ENCODE measurements at regions not wholly inside any gene's neighbourhood (a gene's known extent, or its start where the extent isn't known, plus 50 kb on each side); places are given as distances from the start of the nearest gene placed in this dataset.
A peak's percentile ranks its signal among the peaks of the same experiment; 100 is the strongest.
"Not testable (repeated sequence)": the region's sequence is repeated elsewhere in the genome, so short reads cannot be mapped to it uniquely, and the experiment has no call there.

GRCh38 chr15:36428102-36428845 lies 151.2 kb upstream of the CDIN1 start:
- Histone ChIP-seq H3K4me1 (0 out of 2 replicates have a peak, but pooled peaks cover 2% of the 10 kb centered on the region), H3K36me3 (replicated peaks) (no peaks in the 10 kb centered on the region), H3K9me3 (no peaks in the 10 kb centered on the region), H3K27me3 (ENCODE audit: low read depth) (no peaks in the 10 kb centered on the region), H3K4me3 (no peak overlapping the region)
- in situ Hi-C loops (cut with MboI; ENCODE audit: low sequenced_read_pairs), result no loop called here
- DNase-seq (ENCODE audit: low spot score in 2 of 2), result no peak

DNA sequence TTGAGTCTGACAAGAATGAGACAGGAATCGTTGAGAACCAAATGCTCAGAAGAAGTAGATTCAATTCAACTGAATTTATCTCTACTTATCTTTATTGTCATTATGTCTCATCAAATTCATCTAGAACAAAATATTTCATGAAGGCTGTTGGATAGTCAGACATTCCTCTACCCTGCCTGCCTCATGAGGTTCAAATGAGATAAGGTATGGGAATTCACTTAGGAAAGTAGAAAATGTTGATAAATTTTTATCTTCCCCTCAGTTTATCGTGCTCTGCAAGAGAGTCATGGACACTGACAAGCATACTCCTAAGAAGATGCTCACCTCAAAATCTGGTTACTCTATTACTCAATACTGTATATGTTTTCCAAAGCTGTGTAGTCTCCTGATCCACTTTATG lies 149.7 kb upstream of the CDIN1 start:
- Histone ChIP-seq H3K27me3 (ENCODE audit: low read depth) (no peaks in the 10 kb centered on the region), H3K4me3 (no peak overlapping the region), H3K4me1 (peaks cover 10% of the 10 kb centered on the region), H3K36me3 (replicated peaks) (no peaks in the 10 kb centered on the region), H3K9me3 (no peaks in the 10 kb centered on the region)
- in situ Hi-C loops (cut with MboI; ENCODE audit: low sequenced_read_pairs), result no loop called here
- no peak for DNase-seq (ENCODE audit: low spot score in 2 of 2)

GRCh38 chr15:36430280-36430679 lies 149.1 kb upstream of the CDIN1 start:
- in situ Hi-C loops (cut with MboI; ENCODE audit: low sequenced_read_pairs), result no loop called here
- no peaks in the 10 kb centered on the region for H3K9me3 ChIP-seq
- no peak overlapping the region for H3K4me3 ChIP-seq
- no peak for DNase-seq (ENCODE audit: low spot score in 2 of 2)
- H3K27me3 ChIP-seq (ENCODE audit: low read depth), result no peaks in the 10 kb centered on the region
- H3K36me3 ChIP-seq (replicated peaks), result no peaks in the 10 kb centered on the region
- peaks cover 12% of the 10 kb centered on the region for H3K4me1 ChIP-seq

DNA sequence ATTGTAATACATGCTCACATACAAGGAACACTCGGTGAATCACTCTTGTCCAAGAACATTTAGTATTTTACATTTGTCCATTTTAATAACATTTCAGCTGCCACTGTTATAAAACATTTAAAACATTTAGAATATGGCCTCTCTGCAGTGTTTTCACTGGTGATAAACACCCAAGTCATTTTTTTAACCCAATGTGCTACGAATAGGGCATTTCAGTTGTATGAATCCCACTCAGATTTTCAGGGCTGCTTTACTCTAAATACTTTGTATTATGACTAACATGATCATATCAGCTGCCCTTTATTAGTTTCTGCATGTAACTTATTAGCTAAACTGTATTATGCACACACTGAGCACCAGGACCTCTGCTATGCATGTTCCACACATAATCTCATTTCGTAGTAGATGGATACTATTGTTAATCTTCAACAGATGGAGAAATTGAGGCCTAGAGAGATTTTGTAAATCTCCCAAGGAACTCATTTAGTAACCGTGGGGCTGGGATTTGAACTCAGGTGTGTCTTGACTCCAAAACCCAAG lies 148.6 kb upstream of the CDIN1 start:
- in situ Hi-C loops (cut with MboI; ENCODE audit: low sequenced_read_pairs), result no loop called here
- no peak for DNase-seq (ENCODE audit: low spot score in 2 of 2)
- Histone ChIP-seq H3K27me3 (ENCODE audit: low read depth) (no peaks in the 10 kb centered on the region), H3K4me1 (peaks cover 12% of the 10 kb centered on the region), H3K4me3 (no peak overlapping the region), H3K9me3 (no peaks in the 10 kb centered on the region), H3K36me3 (replicated peaks) (no peaks in the 10 kb centered on the region)

- Histone ChIP-seq H3K4me3 (no peak overlapping the region), H3K36me3 (replicated peaks) (no peaks in the 10 kb centered on the region), H3K4me1 (peaks cover 10% of the 10 kb centered on the region), H3K27me3 (ENCODE audit: low read depth) (no peaks in the 10 kb centered on the region), H3K9me3 (no peaks in the 10 kb centered on the region)
- in situ Hi-C loops (cut with MboI; ENCODE audit: low sequenced_read_pairs), result no loop called here
- no peak for DNase-seq (ENCODE audit: low spot score in 2 of 2)
Measured at GRCh38 chr15:36432161-36432560, 147.3 kb upstream of the CDIN1 start.

DNA sequence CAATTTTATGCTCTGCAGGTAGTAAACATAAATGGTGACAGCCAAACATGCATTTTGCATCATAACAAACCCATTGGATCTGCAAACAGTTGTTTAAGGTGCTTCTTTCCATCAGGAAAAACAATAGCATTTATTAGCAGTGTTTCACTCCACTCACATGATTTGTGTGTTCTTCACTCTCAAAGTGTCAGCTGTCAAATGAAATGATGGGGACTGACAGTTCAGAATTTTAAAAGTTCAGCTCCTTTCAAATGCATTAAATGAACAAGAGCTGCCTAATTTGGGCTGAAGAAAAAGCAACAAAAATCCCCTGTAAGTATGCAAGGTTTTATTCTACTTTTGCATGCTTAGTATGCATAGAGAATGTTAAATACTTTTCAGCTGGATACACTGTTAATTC lies 145.2 kb upstream of the CDIN1 start:
- Histone ChIP-seq H3K27me3 (ENCODE audit: low read depth) (no peaks in the 10 kb centered on the region), H3K9me3 (no peaks in the 10 kb centered on the region), H3K4me1 (peaks cover 14% of the 10 kb centered on the region), H3K36me3 (replicated peaks) (no peaks in the 10 kb centered on the region), H3K4me3 (no peak overlapping the region)
- in situ Hi-C loops (cut with MboI; ENCODE audit: low sequenced_read_pairs), result no loop called here
- no peak for DNase-seq (ENCODE audit: low spot score in 2 of 2)

GRCh38 chr15:36438499-36438898 lies 140.9 kb upstream of the CDIN1 start:
- in situ Hi-C loops (cut with MboI; ENCODE audit: low sequenced_read_pairs), result no loop called here
- Histone ChIP-seq H3K9me3 (no peaks in the 10 kb centered on the region), H3K27me3 (ENCODE audit: low read depth) (no peaks in the 10 kb centered on the region), H3K36me3 (replicated peaks) (no peaks in the 10 kb centered on the region), H3K4me3 (no peak overlapping the region), H3K4me1 (peaks cover 14% of the 10 kb centered on the region)
- DNase-seq (ENCODE audit: low spot score in 2 of 2), result no peak

GRCh38 chr15:36447373-36447772 lies 132.1 kb upstream of the CDIN1 start:
- no peak for DNase-seq (ENCODE audit: low spot score in 2 of 2)
- Histone ChIP-seq H3K36me3 (replicated peaks) (no peaks in the 10 kb centered on the region), H3K27me3 (ENCODE audit: low read depth) (no peaks in the 10 kb centered on the region), H3K4me1 (peaks cover 36% of the 10 kb centered on the region), H3K4me3 (no peak overlapping the region), H3K9me3 (no peaks in the 10 kb centered on the region)
- in situ Hi-C loops (cut with MboI; ENCODE audit: low sequenced_read_pairs), result no loop called here

DNA sequence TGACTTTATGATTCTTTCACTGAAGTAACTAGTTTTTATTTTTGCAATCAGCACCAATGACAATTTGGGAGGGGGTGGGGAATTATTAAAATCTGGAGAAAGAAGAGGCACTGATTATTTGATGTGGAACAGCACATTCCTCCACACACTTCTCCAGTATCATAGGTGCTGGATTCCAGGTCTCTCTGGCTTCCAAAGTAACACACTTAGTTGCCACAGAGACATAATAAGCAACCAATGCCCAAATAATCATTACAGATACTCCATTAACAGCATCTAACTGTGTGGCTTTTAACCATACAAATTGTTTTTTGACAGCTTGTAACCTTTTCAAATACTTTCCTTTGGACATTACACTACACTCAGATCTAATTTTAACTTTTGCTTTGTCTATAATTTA lies 131.0 kb upstream of the CDIN1 start:
- DNase-seq (ENCODE audit: low spot score in 2 of 2), result no peak
- H3K27me3 ChIP-seq (ENCODE audit: low read depth), result no peaks in the 10 kb centered on the region
- H3K4me3 ChIP-seq, result no peak overlapping the region
- H3K36me3 ChIP-seq (replicated peaks), result no peaks in the 10 kb centered on the region
- peaks cover 36% of the 10 kb centered on the region for H3K4me1 ChIP-seq
- H3K9me3 ChIP-seq, result no peaks in the 10 kb centered on the region
- in situ Hi-C loops (cut with MboI; ENCODE audit: low sequenced_read_pairs), result no loop called here

- Histone ChIP-seq H3K4me3 (no peak overlapping the region), H3K36me3 (replicated peaks) (no peaks in the 10 kb centered on the region), H3K27me3 (ENCODE audit: low read depth) (no peaks in the 10 kb centered on the region), H3K9me3 (no peaks in the 10 kb centered on the region), H3K4me1 (peaks cover 36% of the 10 kb centered on the region)
- peak; percentile 81 to 82 for DNase-seq (ENCODE audit: low spot score in 2 of 2)
- in situ Hi-C loops (cut with MboI; ENCODE audit: low sequenced_read_pairs), result no loop called here
Measured at GRCh38 chr15:36449084-36449661, 130.3 kb upstream of the CDIN1 start.

GRCh38 chr15:36449662-36450145 lies 129.7 kb upstream of the CDIN1 start:
- Histone ChIP-seq H3K4me1 (peaks cover 36% of the 10 kb centered on the region), H3K9me3 (no peaks in the 10 kb centered on the region), H3K27me3 (ENCODE audit: low read depth) (no peaks in the 10 kb centered on the region), H3K36me3 (replicated peaks) (no peaks in the 10 kb centered on the region), H3K4me3 (no peak overlapping the region)
- no peak for DNase-seq (ENCODE audit: low spot score in 2 of 2)
- in situ Hi-C loops (cut with MboI; ENCODE audit: low sequenced_read_pairs), result no loop called here

GRCh38 chr15:36454244-36454643 lies 125.2 kb upstream of the CDIN1 start:
- H3K27me3 ChIP-seq (ENCODE audit: low read depth), result not testable (repeated sequence)

DNA sequence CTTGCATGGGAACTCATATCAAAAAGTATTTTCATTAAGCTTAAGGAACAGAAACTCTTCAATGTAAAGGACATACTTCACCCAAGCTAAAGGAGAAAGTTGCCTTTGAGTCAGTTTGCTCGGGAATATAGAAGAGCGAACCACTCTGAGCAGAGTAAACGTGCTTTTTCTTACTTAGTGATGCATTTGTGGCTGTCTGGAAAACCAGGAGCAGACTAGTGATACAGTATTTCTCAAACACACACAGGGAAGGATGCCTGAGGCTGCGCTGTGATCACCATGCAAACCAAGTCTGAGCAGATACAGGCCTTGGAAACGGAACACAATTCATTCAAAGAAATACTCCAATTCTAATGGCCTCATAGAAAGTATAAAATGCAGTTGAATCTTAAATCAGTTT lies 121.0 kb upstream of the CDIN1 start:
- in situ Hi-C loops (cut with MboI; ENCODE audit: low sequenced_read_pairs), result no loop called here
- no peak for DNase-seq (ENCODE audit: low spot score in 2 of 2)
- Histone ChIP-seq H3K4me1 (no peaks in the 10 kb centered on the region), H3K9me3 (no peaks in the 10 kb centered on the region), H3K27me3 (ENCODE audit: low read depth) (no peaks in the 10 kb centered on the region), H3K36me3 (replicated peaks) (no peaks in the 10 kb centered on the region), H3K4me3 (no peak overlapping the region)

More at GRCh38 chr15:36454244-36454643, 125.2 kb upstream of the CDIN1 start:
- DNase-seq (ENCODE audit: low spot score in 2 of 2); H3K4me1 ChIP-seq; H3K4me3 ChIP-seq; in situ Hi-C loops (cut with MboI; ENCODE audit: low sequenced_read_pairs); H3K36me3 ChIP-seq (replicated peaks); H3K9me3 ChIP-seq: not testable (repeated sequence)

- H3K4me1 ChIP-seq, result peaks cover 13% of the 10 kb centered on the region
- H3K36me3 ChIP-seq (replicated peaks), result no peaks in the 10 kb centered on the region
- no peaks in the 10 kb centered on the region for H3K27me3 ChIP-seq (ENCODE audit: low read depth)
- no peak overlapping the region for H3K4me3 ChIP-seq
- DNase-seq (ENCODE audit: low spot score in 2 of 2), result no peak
- in situ Hi-C loops (cut with MboI; ENCODE audit: low sequenced_read_pairs), result no loop called here
- H3K9me3 ChIP-seq, result no peaks in the 10 kb centered on the region
Measured at GRCh38 chr15:36465304-36465703, 114.1 kb upstream of the CDIN1 start.

Data from HAP-1 (cell line).